B cell (primary cell): ENCODE measurements at regions not wholly inside any gene's neighbourhood (a gene's known extent, or its start where the extent isn't known, plus 50 kb on each side); places are given as distances from the start of the nearest gene placed in this dataset.

Experiments used
- ATAC-seq: fragments of 200-7000 bp; cut with Tn5 transposase; one replicate; pipeline ENCODE4 v1.10.0; 2021; ENCODE audit warnings: low read depth, mild to moderate bottlenecking, moderate number of reproducible peaks, moderate library complexity
- CTCF ChIA-PET: fragments of 350-600 bp; sonication (Branson Sonifier 250); formaldehyde crosslinking; loops from one replicate; lab custom pipeline; 2021; ENCODE audit warnings: antibody characterized with exemption, inconsistent platforms; lab: Charles Lee
- POLR2A ChIA-PET: fragments of 350-600 bp; sonication (Branson Sonifier 250); formaldehyde crosslinking; loops from one replicate; lab custom pipeline; 2021; ENCODE audit warnings: antibody characterized with exemption; lab: Charles Lee
- DNase-seq: peaks from one replicate; pipeline ENCODE4 v3.0.0; 2013
- H2AFZ ChIP-seq: 2 replicates; pipeline ENCODE4 v1.6.1; 2012; ENCODE audit warnings: mild to moderate bottlenecking, low read depth, low read length; ENCODE audit not compliant: insufficient read depth, poor library complexity, severe bottlenecking
- H3K27ac ChIP-seq, 2 donors: 1 replicate in 1 of 2; 2 replicates in 1 of 2; pipeline ENCODE4 v1.5.1; 2012 to 2013; ENCODE audit warnings: low read length in 2 of 2, mild to moderate bottlenecking in 2 of 2, moderate library complexity in 1 of 2
- H3K27me3 ChIP-seq, 4 experiments: fragments of 200-600 bp in 1 of 4; sonication (generic) in 1 of 4; replicated peaks in 1 of 4; 1 replicate in 2 of 4; 2 replicates in 2 of 4; pipeline versions ENCODE4 v1.6.1 to v1.7.0; 2013 to 2016; ENCODE audit warnings: low read length in 3 of 4, mild to moderate bottlenecking in 2 of 4, mixed read lengths in 1 of 4, moderate library complexity in 1 of 4; ENCODE audit not compliant: insufficient read depth in 4 of 4, control insufficient read depth in 3 of 4; ENCODE audit errors: control extremely low read depth in 1 of 4
- H3K36me3 ChIP-seq, 2 experiments: replicated peaks in 1 of 2; 1 replicate in 1 of 2; 2 replicates in 1 of 2; pipeline versions ENCODE4 v1.6.1 to v1.7.1; 2013; ENCODE audit warnings: low read length in 1 of 2; ENCODE audit not compliant: insufficient read depth in 2 of 2, control insufficient read depth in 1 of 2; ENCODE audit errors: control extremely low read depth in 1 of 2, extremely low read depth in 1 of 2
- H3K4me1 ChIP-seq, 2 donors: fragments of 200-600 bp in 1 of 2; sonication (generic) in 1 of 2; 1 replicate in 1 of 2; 2 replicates in 1 of 2; pipeline versions ENCODE4 v1.5.1 to v1.6.1; 2013 to 2017; ENCODE audit warnings: low read length in 2 of 2; ENCODE audit not compliant: control insufficient read depth in 2 of 2, insufficient read depth in 2 of 2
- H3K4me2 ChIP-seq: replicated peaks from 2 replicates; pipeline ENCODE3; 2012; ENCODE audit warnings: mild to moderate bottlenecking, low read depth, low read length; ENCODE audit not compliant: poor library complexity, severe bottlenecking
- H3K4me3 ChIP-seq, 5 experiments: fragments of 200-600 bp in 1 of 5; sonication (generic) in 1 of 5; 1 replicate in 3 of 5; 2 replicates in 2 of 5; pipeline versions ENCODE4 v1.5.1 to v1.7.0; 2011 to 2016; ENCODE audit warnings: low read length in 4 of 5, mild to moderate bottlenecking in 4 of 5, low read depth in 2 of 5, control low read depth in 1 of 5, moderate library complexity in 1 of 5; ENCODE audit not compliant: insufficient read depth in 1 of 5; ENCODE audit errors: control extremely low read depth in 1 of 5, extremely low read depth in 1 of 5
- H3K79me2 ChIP-seq: fragments of 200-600 bp; sonication (generic); one replicate; pipeline ENCODE4 v1.6.0; 2016; ENCODE audit warnings: low read length; ENCODE audit not compliant: control insufficient read depth, insufficient read depth
- H3K9ac ChIP-seq: fragments of 200-600 bp; sonication (generic); 2 replicates; pipeline ENCODE4 v1.6.1; 2017; ENCODE audit warnings: mild to moderate bottlenecking, low read length, moderate library complexity
- H3K9me3 ChIP-seq, 3 donors: one replicate each; pipeline versions ENCODE4 v1.6.1 to v1.7.1; 2013; ENCODE audit warnings: low read length in 2 of 3; ENCODE audit not compliant: control insufficient read depth in 2 of 3, insufficient read depth in 1 of 3; ENCODE audit errors: control extremely low read depth in 1 of 3
- H4K20me1 ChIP-seq: 2 replicates; pipeline ENCODE4 v1.6.0; 2012; ENCODE audit warnings: mild to moderate bottlenecking, low read length; ENCODE audit not compliant: insufficient read depth, control insufficient read depth, poor library complexity, severe bottlenecking
- H3K27ac Mint-ChIP-seq: one replicate; pipeline ENCODE4 v1.8.0; 2021; ENCODE audit warnings: mixed read lengths
- H3K27me3 Mint-ChIP-seq: one replicate; pipeline ENCODE4 v1.8.0; 2021; ENCODE audit warnings: mixed read lengths
- H3K4me1 Mint-ChIP-seq: one replicate; pipeline ENCODE4 v1.8.0; 2021; ENCODE audit warnings: mixed read lengths
- H3K4me3 Mint-ChIP-seq: one replicate; pipeline ENCODE4 v1.8.0; 2021; ENCODE audit warnings: mixed read lengths
- H3K9me3 Mint-ChIP-seq: one replicate; pipeline ENCODE4 v1.8.0; 2022; ENCODE audit warnings: mixed read lengths; ENCODE audit not compliant: insufficient read depth
- CTCF ChIP-seq: fragments of 200-600 bp; IDR thresholded peaks from one replicate; pipeline ENCODE4 v1.8.0; 2022; ENCODE audit warnings: antibody characterized with exemption, mild to moderate bottlenecking
- EZH2 ChIP-seq: IDR thresholded peaks from 2 replicates; pipeline ENCODE4 v1.6.1; 2012; ENCODE audit warnings: borderline replicate concordance, low read depth, mild to moderate bottlenecking, moderate library complexity, low read length; ENCODE audit not compliant: insufficient read depth, poor library complexity, severe bottlenecking
- WGBS: methylation state at CpG from one replicate; pipeline ENCODE4 v1.1.5; 2013; ENCODE audit warnings: missing lambda C conversion rate; ENCODE audit not compliant: insufficient coverage; 5-methylcytosine and 5-hydroxymethylcytosine counted together
- intact Hi-C: fragments of 100-400 bp; cut with micrococcal nuclease; formaldehyde crosslinking; loops from one replicate; pipeline ENCODE4 v1.10.0; 2022

- no peaks in the 10 kb centered on the region for H3K4me1 Mint-ChIP-seq
- no peak for DNase-seq
- Histone ChIP-seq H3K36me3 (no peaks in the 10 kb centered on the region), H3K4me2 (no peak overlapping the region), H3K4me1 (no peaks in the 10 kb centered on the region), H3K9me3 (peaks cover 1 to 5% (median 4%) of the 10 kb centered on the region in 3 donors), H2AFZ (no peak overlapping the region), H3K27ac (no peak overlapping the region), H3K27me3 (no peaks in the 10 kb centered on the region), H3K4me3 (no peak overlapping the region), H4K20me1 (no peaks in the 10 kb centered on the region), H3K79me2 (no peaks in the 10 kb centered on the region), H3K9ac (no peak overlapping the region)
- ATAC-seq, result no peak
- intact Hi-C loops, result no loop called here
- TF ChIP-seq CTCF (no peak), EZH2 (no peak)
- no peak overlapping the region for H3K27ac Mint-ChIP-seq
- peaks cover 9% of the 10 kb centered on the region for H3K9me3 Mint-ChIP-seq
- H3K27me3 Mint-ChIP-seq, result no peaks in the 10 kb centered on the region
- 86% methylated on average over 4 of the region's 4 CpGs for WGBS
- ChIA-PET POLR2A (no interaction called here), CTCF (no interaction called here)
- no peak overlapping the region for H3K4me3 Mint-ChIP-seq
These were observed 1353.7 kb upstream of the LRRTM1 start for GRCh38 chr2:81658227-81658626.

GRCh38 chr2:81650048-81650971 is 1345.8 kb upstream of the LRRTM1 start:
- TF ChIP-seq EZH2 (no peak), CTCF (no peak)
- CTCF ChIA-PET, result no interaction called here
- Mint-ChIP-seq H3K9me3 (peaks cover 4% of the 10 kb centered on the region), H3K27me3 (no peaks in the 10 kb centered on the region), H3K27ac (no peak overlapping the region), H3K4me1 (no peaks in the 10 kb centered on the region), H3K4me3 (no peak overlapping the region)
- H3K36me3 ChIP-seq, result no peaks in the 10 kb centered on the region
- intact Hi-C loops, result no loop called here
- POLR2A ChIA-PET, result no interaction called here
- no peak overlapping the region for H3K4me2 ChIP-seq
- no peak overlapping the region for H2AFZ ChIP-seq
- no peaks in the 10 kb centered on the region for H3K4me1 ChIP-seq
- WGBS, result 93% methylated on average over 2 of the region's 6 CpGs
- no peaks in the 10 kb centered on the region for H4K20me1 ChIP-seq
- no peaks in the 10 kb centered on the region for H3K27me3 ChIP-seq
- H3K79me2 ChIP-seq, result no peaks in the 10 kb centered on the region
- peaks cover 0 to 1% (median 0%) of the 10 kb centered on the region in 3 donors for H3K9me3 ChIP-seq
- no peak overlapping the region for H3K9ac ChIP-seq
- no peak for DNase-seq
- H3K4me3 ChIP-seq, result no peak overlapping the region
- no peak for ATAC-seq
- H3K27ac ChIP-seq, result no peak overlapping the region
